OCI-LY3 (cell line): ENCODE measurements at regions not wholly inside any gene's neighbourhood (a gene's known extent, or its start where the extent isn't known, plus 50 kb on each side); places are given as distances from the start of the nearest gene placed in this dataset.

ENCODE experiments used
- H2AFZ ChIP-seq: fragments of 200-600, 300-600 bp; shearing (Covaris generic); 2 replicates; pipeline ENCODE4 v1.6.0; 2014; ENCODE audit warnings: antibody characterized with exemption, low read depth, low read length
- H3K27ac ChIP-seq: fragments of 200-600, 300-600 bp; sonication (generic); 2 replicates; pipeline ENCODE4 v1.5.1; 2014; ENCODE audit warnings: mild to moderate bottlenecking, low read length, moderate library complexity, mixed read lengths
- H3K27me3 ChIP-seq: fragments of 200-600, 300-600 bp; sonication (generic); 2 replicates; pipeline ENCODE4 v1.6.1; 2014; ENCODE audit warnings: low read depth, low read length, mixed read lengths
- H3K36me3 ChIP-seq: fragments of 200-600, 300-600 bp; sonication (generic); replicated peaks from 2 replicates; pipeline ENCODE3; 2014; ENCODE audit warnings: low read depth, low read length, mixed read lengths
- H3K4me1 ChIP-seq: fragments of 300-600, 200-600 bp; sonication (generic); 2 replicates; pipeline ENCODE4 v1.6.1; 2014; ENCODE audit warnings: low read length, mixed read lengths
- H3K4me2 ChIP-seq: fragments of 200-600, 300-600 bp; sonication (generic); 2 replicates; pipeline ENCODE4 v1.6.1; 2014; ENCODE audit warnings: low read length, mixed read lengths
- H3K4me3 ChIP-seq: fragments of 300-600, 200-600 bp; sonication (generic); 2 replicates; pipeline ENCODE4 v1.5.1; 2014; ENCODE audit warnings: antibody characterized with exemption, mild to moderate bottlenecking, low read length, moderate library complexity
- H3K79me2 ChIP-seq: fragments of 300-600, 200-600 bp; shearing (Covaris generic); 2 replicates; pipeline ENCODE4 v1.6.1; 2014; ENCODE audit warnings: mild to moderate bottlenecking, low read length, mixed read lengths
- H3K9ac ChIP-seq: fragments of 300-600, 200-600 bp; shearing (Covaris generic); 2 replicates; pipeline ENCODE4 v1.6.0; 2014; ENCODE audit warnings: mild to moderate bottlenecking, low read length, moderate library complexity
- H3K9me3 ChIP-seq: fragments of 200-600, 300-600 bp; shearing (Covaris generic); 2 replicates; pipeline ENCODE4 v1.6.1; 2014; ENCODE audit warnings: low read length, mixed read lengths; ENCODE audit not compliant: insufficient read depth
- H4K20me1 ChIP-seq: fragments of 200-600, 300-600 bp; sonication (generic); 2 replicates; pipeline ENCODE4 v1.6.1; 2016; ENCODE audit warnings: low read length, mixed read lengths; ENCODE audit not compliant: insufficient read depth
- EZH2phosphoT487 ChIP-seq: fragments of 200-600 bp; shearing (Covaris generic); IDR thresholded peaks from 2 replicates; pipeline ENCODE4 v1.6.1; 2018; ENCODE audit warnings: antibody characterized with exemption, mixed run types, low read depth
- TF ChIP-seq, protein P1 (sequence below): fragments of 200-600, 300-600 bp; sonication (generic); IDR thresholded peaks from 2 replicates; pipeline ENCODE4 v1.5.1; 2014; ENCODE audit warnings: antibody characterized with exemption, low read length, low read depth

DNA sequence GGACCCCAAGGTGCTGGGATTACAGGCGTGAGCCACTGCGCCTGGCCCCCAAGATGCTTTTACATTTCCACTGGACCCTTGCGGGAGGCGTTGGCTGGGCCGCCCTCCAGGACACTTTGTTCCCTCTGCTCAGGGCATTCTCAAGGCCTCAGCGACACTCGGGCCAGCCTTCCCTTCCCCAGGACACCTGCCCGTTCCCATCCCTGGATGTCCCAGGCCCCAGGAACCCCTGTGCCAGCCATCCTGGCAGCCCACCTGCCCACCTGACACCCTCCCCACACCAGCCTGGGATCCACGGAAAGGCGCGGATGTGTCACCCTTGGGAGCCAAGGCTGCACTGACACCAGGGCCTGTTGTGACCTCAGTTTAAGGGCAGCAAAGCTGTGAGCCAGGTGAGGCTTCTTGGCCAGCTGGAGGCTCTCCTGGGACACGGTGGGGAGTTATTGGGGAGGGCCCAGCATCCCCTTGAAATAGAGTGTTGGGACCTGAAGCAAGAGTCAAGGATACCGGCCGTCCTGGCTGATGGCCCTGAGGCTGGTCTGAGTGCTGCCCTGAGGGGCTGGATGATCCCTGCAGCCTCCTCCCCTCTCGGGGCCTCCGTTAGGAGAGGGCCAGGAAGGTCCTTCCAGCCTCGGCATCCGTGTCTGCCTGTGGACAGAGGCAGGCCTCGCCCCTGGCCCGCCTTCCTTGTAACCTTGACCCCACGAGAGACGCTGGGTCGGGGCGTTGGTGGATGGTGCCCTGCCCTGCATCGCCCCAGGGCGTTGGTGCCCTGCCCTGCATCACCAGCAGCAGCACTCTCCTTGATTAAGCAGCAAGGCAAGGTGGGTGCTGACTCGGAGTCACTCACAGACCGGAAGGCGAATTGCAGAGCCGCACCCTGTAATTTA lies 84.2 kb upstream of the BHLHE23 start:
- Histone ChIP-seq H4K20me1 (no peaks in the 10 kb centered on the region), H3K4me3 (no peak overlapping the region), H3K36me3 (no peaks in the 10 kb centered on the region), H3K9ac (no peak overlapping the region), H3K27me3 (no peaks in the 10 kb centered on the region), H3K4me1 (no peaks in the 10 kb centered on the region), H3K4me2 (no peak overlapping the region), H2AFZ (no peak overlapping the region), H3K9me3 (no peaks in the 10 kb centered on the region), H3K27ac (no peak overlapping the region), H3K79me2 (no peaks in the 10 kb centered on the region)
- TF ChIP-seq EZH2phosphoT487: no peak

DNA sequence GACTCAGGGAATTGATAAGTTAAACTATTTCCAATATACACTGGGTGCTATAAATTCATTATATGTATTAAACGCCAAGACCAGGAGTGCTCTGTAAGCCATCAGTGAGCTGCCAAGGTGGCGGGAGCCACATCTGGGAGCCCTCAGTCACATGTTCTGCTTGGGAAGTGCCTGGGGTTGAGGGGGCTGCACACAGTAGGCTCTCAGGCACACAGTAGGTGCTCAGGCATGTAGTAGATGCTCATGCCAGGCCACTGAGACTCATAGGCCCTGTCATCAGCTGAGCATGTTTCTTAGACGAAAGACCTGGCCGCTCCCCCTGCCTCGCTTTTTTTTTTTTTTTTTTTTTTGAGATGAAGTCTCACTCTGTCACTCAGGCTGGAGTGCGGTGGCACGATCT lies 83.3 kb upstream of the BHLHE23 start:
- H3K27me3 ChIP-seq: no peaks in the 10 kb centered on the region
- H4K20me1 ChIP-seq: no peaks in the 10 kb centered on the region
- no peak overlapping the region for H3K9ac ChIP-seq
- no peak for TF ChIP-seq EZH2phosphoT487
- TF ChIP-seq, protein P1, sequence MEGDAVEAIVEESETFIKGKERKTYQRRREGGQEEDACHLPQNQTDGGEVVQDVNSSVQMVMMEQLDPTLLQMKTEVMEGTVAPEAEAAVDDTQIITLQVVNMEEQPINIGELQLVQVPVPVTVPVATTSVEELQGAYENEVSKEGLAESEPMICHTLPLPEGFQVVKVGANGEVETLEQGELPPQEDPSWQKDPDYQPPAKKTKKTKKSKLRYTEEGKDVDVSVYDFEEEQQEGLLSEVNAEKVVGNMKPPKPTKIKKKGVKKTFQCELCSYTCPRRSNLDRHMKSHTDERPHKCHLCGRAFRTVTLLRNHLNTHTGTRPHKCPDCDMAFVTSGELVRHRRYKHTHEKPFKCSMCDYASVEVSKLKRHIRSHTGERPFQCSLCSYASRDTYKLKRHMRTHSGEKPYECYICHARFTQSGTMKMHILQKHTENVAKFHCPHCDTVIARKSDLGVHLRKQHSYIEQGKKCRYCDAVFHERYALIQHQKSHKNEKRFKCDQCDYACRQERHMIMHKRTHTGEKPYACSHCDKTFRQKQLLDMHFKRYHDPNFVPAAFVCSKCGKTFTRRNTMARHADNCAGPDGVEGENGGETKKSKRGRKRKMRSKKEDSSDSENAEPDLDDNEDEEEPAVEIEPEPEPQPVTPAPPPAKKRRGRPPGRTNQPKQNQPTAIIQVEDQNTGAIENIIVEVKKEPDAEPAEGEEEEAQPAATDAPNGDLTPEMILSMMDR: no peak
- H3K4me1 ChIP-seq: no peaks in the 10 kb centered on the region
- H3K79me2 ChIP-seq: no peaks in the 10 kb centered on the region
- no peak overlapping the region for H3K4me3 ChIP-seq
- H3K36me3 ChIP-seq: no peaks in the 10 kb centered on the region
- no peak overlapping the region for H2AFZ ChIP-seq
- H3K27ac ChIP-seq: no peak overlapping the region
- H3K4me2 ChIP-seq: no peak overlapping the region
- no peaks in the 10 kb centered on the region for H3K9me3 ChIP-seq

DNA sequence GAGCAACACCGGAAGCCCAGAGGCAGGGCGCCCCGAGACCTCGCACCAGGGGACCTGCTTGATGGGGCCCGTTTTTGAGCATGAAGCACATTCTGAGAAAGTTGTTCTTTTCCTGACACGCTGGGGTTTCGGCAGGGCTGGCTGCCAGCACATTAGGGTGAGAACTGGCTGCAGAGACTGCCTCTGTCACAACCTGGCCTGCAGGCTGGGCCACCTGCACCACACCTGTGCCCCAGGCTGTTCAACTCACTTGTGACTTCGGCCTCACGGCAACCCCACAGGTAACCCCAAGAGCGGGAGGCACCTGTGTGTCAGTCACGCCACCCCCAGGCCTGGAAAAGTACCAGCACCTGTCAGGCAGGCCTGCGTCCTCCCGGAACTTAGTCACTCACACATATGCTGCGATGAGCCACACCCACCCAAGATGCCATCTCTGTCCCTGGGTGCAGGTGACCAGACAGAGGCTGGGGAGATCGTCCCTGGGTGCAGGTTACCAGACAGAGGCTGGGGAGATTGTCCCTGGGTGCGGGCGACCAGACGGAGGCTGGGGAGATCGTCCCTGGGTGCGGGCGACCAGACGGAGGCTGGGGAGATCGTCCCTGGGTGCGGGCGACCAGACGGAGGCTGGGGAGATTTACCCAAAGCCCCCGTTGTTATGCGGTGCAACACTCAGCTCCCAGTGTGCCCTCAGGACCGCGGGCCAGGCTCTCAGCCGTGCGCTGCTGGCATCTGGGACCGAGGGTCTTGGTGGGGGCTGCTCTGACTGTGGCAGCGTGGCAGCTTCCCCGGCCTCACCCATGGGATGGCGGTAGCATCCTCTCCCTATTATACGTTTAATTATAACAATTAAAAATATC lies 82.5 kb upstream of the BHLHE23 start:
- no peak for TF ChIP-seq EZH2phosphoT487
- no peak overlapping the region for H3K27ac ChIP-seq
- H3K9me3 ChIP-seq: no peaks in the 10 kb centered on the region
- no peak overlapping the region for H3K4me2 ChIP-seq
- H3K4me3 ChIP-seq: no peak overlapping the region
- no peak overlapping the region for H2AFZ ChIP-seq
- H4K20me1 ChIP-seq: no peaks in the 10 kb centered on the region
- H3K4me1 ChIP-seq: no peaks in the 10 kb centered on the region
- no peaks in the 10 kb centered on the region for H3K36me3 ChIP-seq
- H3K79me2 ChIP-seq: no peaks in the 10 kb centered on the region
- H3K27me3 ChIP-seq: no peaks in the 10 kb centered on the region
- no peak overlapping the region for H3K9ac ChIP-seq

DNA sequence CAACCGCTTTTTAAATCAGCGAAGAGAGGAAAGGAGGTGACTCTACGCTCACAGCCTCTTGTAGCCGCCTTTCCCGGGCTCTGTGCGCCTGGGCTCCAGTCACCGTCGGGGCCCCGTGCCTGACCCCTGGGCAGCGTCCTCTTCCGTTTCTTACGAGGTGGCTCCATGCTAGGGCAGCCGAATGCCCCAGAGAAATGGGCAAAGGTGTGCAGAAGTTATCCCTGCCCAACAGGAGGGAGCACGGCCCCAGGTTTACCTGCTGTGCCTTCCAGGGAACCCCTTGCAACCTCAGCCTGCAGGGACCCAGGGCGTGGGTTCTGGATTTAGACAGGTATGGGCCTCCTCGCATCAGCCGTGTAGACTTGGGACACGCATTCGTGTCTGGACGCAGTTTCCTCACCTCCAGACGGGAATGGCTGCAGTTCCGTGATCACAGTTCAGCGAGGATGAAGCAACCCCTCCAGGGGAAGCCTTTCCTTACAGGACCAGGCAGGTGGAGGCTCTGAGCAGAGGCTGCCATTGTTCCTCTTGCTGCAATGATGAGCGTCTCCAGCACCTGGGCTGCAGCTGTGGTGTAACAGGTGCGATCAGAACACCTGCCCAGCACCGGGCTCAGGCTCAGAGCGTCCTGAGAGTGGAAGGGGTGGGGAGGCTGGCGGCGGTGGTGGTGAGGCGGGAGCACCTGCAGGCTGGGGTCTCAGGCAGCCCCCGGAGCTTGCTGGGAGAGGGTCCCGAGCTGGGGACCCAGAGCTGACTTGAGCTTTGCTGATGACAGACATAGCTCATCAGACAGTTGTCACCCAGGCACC lies 81.3 kb upstream of the BHLHE23 start:
- Histone ChIP-seq H3K9me3 (no peaks in the 10 kb centered on the region), H3K27me3 (no peaks in the 10 kb centered on the region), H3K79me2 (no peaks in the 10 kb centered on the region), H4K20me1 (no peaks in the 10 kb centered on the region), H3K4me2 (no peak overlapping the region), H2AFZ (no peak overlapping the region), H3K9ac (no peak overlapping the region), H3K4me3 (no peak overlapping the region), H3K27ac (no peak overlapping the region), H3K36me3 (no peaks in the 10 kb centered on the region), H3K4me1 (no peaks in the 10 kb centered on the region)
- TF ChIP-seq EZH2phosphoT487: no peak
- TF ChIP-seq, protein P1: no peak
